CD4-positive, CD25-positive, alpha-beta regulatory T cell (primary cell): ENCODE measurements at regions not wholly inside any gene's neighbourhood (a gene's known extent, or its start where the extent isn't known, plus 50 kb on each side); places are given as distances from the start of the nearest gene placed in this dataset.

ENCODE experiments used
- ATAC-seq, 2 donors: fragments of 150-1000 bp; cut with Tn5 transposase; one replicate each; pipeline ENCODE4 v1.10.0; 2021; ENCODE audit warnings: low read depth in 2 of 2, moderate number of reproducible peaks in 2 of 2, moderate library complexity in 1 of 2
- DNase-seq, 3 donors: peaks; one replicate each; pipeline versions ENCODE4 v3.0.0 to v3.0.0-alpha.2; 2012 to 2022; ENCODE audit warnings: mixed read lengths in 1 of 3
- H3K27ac ChIP-seq: one replicate; pipeline ENCODE4 v1.7.0; 2013; ENCODE audit warnings: mild to moderate bottlenecking, low read length; ENCODE audit not compliant: insufficient read depth, poor library complexity, severe bottlenecking
- H3K27me3 ChIP-seq: one replicate; pipeline ENCODE4 v1.7.0; 2013; ENCODE audit warnings: low read length; ENCODE audit not compliant: control insufficient read depth, insufficient read depth
- H3K36me3 ChIP-seq: one replicate; pipeline ENCODE4 v1.7.0; 2013; ENCODE audit warnings: mild to moderate bottlenecking, low read length, moderate library complexity; ENCODE audit not compliant: control insufficient read depth, insufficient read depth
- H3K4me1 ChIP-seq: 2 replicates; pipeline ENCODE4 v1.7.0; 2013; ENCODE audit warnings: mild to moderate bottlenecking, low read length; ENCODE audit not compliant: insufficient read depth, control insufficient read depth, poor library complexity, severe bottlenecking
- H3K4me3 ChIP-seq: one replicate; pipeline ENCODE4 v1.7.0; 2013; ENCODE audit warnings: low read depth, mild to moderate bottlenecking, low read length, moderate library complexity
- H3K9me3 ChIP-seq, 2 experiments: 1 replicate in 1 of 2; 2 replicates in 1 of 2; pipeline ENCODE4 v1.7.0; 2013; ENCODE audit warnings: low read length in 2 of 2, mild to moderate bottlenecking in 1 of 2, moderate library complexity in 1 of 2; ENCODE audit not compliant: control insufficient read depth in 2 of 2
- H3K27ac Mint-ChIP-seq, 3 donors: one replicate each; pipeline ENCODE4 v1.8.0; 2020 to 2022; ENCODE audit warnings: mild to moderate bottlenecking in 3 of 3, mixed read lengths in 3 of 3, moderate library complexity in 2 of 3
- H3K27me3 Mint-ChIP-seq: one replicate; pipeline ENCODE4 v1.8.0; 2022; ENCODE audit warnings: mild to moderate bottlenecking, mixed read lengths
- H3K36me3 Mint-ChIP-seq: one replicate; pipeline ENCODE4 v1.8.0; 2020; ENCODE audit warnings: mixed read lengths
- H3K4me1 Mint-ChIP-seq, 4 donors: one replicate each; pipeline ENCODE4 v1.8.0; 2020 to 2022; ENCODE audit warnings: mixed read lengths in 4 of 4, mild to moderate bottlenecking in 1 of 4
- H3K4me3 Mint-ChIP-seq, 4 donors: one replicate each; pipeline ENCODE4 v1.8.0; 2020 to 2022; ENCODE audit warnings: mild to moderate bottlenecking in 4 of 4, mixed read lengths in 4 of 4, moderate library complexity in 3 of 4
- H3K9me3 Mint-ChIP-seq, 7 donors: one replicate each; pipeline ENCODE4 v1.8.0; 2020 to 2022; ENCODE audit warnings: mixed read lengths in 7 of 7, mild to moderate bottlenecking in 3 of 7, moderate library complexity in 2 of 7

DNA sequence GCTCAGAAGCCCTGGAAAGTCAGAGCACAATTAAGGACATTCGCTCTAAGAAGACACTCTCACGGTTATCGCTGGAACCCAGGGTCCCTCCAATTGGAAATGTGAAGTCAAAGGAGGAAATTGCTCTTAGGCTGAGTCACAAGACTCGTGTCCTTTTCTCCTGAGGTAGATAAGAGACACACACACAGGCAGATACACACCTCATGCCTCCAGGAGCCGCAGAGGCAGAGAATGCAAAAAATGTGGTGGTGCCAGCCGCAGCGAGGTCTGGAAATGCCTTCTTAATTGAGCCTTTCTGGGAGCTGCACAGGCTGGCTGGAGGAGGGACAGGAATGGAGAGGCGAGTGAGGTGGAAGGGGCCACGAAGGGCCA is 189.3 kb downstream of the OPA1 start:
- no peak for ATAC-seq
- Mint-ChIP-seq H3K27ac (peak overlapping the region in 1 of 3 donors; percentile 1), H3K36me3 (no peaks in the 10 kb centered on the region), H3K9me3 (no peaks in the 10 kb centered on the region), H3K4me3 (no peak overlapping the region), H3K4me1 (peaks cover 0 to 4% (median under 1%) of the 10 kb centered on the region in 4 donors), H3K27me3 (peaks cover 36% of the 10 kb centered on the region)
- Histone ChIP-seq H3K36me3 (no peaks in the 10 kb centered on the region), H3K9me3 (no peaks in the 10 kb centered on the region), H3K4me1 (peaks cover under 1% of the 10 kb centered on the region), H3K27me3 (peaks cover 5% of the 10 kb centered on the region), H3K27ac (no peak overlapping the region), H3K4me3 (no peak overlapping the region)
- no peak for DNase-seq

DNA sequence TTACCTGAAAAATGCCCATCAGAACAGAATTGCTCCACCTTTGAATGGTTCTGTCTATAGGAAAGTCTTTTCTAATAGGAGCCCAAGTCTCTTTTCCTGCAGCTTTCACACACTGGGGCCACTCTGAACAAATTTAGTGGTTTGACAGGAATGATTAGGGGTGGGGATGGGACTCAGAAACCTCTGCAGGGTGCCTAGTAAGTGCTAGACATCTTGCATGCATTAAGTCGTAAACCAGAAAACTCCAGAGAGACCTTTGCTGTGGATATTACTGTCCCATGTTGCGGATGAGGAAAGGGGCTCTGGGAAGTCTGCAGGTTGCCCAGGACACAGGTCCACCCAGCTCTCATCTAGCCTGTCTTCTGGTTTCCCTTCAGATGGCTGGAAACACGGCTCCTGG is 189.7 kb downstream of the OPA1 start:
- Histone ChIP-seq H3K27ac (no peak overlapping the region), H3K4me1 (no peaks in the 10 kb centered on the region), H3K36me3 (no peaks in the 10 kb centered on the region), H3K4me3 (no peak overlapping the region), H3K9me3 (no peaks in the 10 kb centered on the region), H3K27me3 (peaks cover 5% of the 10 kb centered on the region)
- no peak for ATAC-seq
- Mint-ChIP-seq H3K36me3 (no peaks in the 10 kb centered on the region), H3K4me3 (no peak overlapping the region), H3K4me1 (peaks cover 0 to 4% (median under 1%) of the 10 kb centered on the region in 4 donors), H3K9me3 (no peaks in the 10 kb centered on the region), H3K27ac (no peak overlapping the region), H3K27me3 (peaks cover 40% of the 10 kb centered on the region)
- no peak for DNase-seq

GRCh38 chr3:193783166-193783896 is 190.3 kb downstream of the OPA1 start:
- Mint-ChIP-seq H3K36me3 (no peaks in the 10 kb centered on the region), H3K27ac (no peak overlapping the region), H3K9me3 (no peaks in the 10 kb centered on the region), H3K4me1 (peaks cover 0 to 4% (median under 1%) of the 10 kb centered on the region in 4 donors), H3K4me3 (no peak overlapping the region), H3K27me3 (peaks cover 44% of the 10 kb centered on the region)
- ATAC-seq, result no peak
- DNase-seq, result no peak
- H3K4me1 ChIP-seq, result no peaks in the 10 kb centered on the region
- peaks cover 5% of the 10 kb centered on the region for H3K27me3 ChIP-seq
- H3K9me3 ChIP-seq, result no peaks in the 10 kb centered on the region
- H3K27ac ChIP-seq, result no peak overlapping the region
- no peaks in the 10 kb centered on the region for H3K36me3 ChIP-seq
- H3K4me3 ChIP-seq, result no peak overlapping the region

- Histone ChIP-seq H3K9me3 (no peaks in the 10 kb centered on the region), H3K27me3 (peaks cover 2% of the 10 kb centered on the region), H3K4me3 (no peak overlapping the region), H3K36me3 (no peaks in the 10 kb centered on the region), H3K4me1 (no peaks in the 10 kb centered on the region), H3K27ac (no peak overlapping the region)
- Mint-ChIP-seq H3K27ac (no peak overlapping the region), H3K27me3 (peaks cover 37% of the 10 kb centered on the region), H3K4me3 (no peak overlapping the region), H3K36me3 (no peaks in the 10 kb centered on the region), H3K9me3 (no peaks in the 10 kb centered on the region), H3K4me1 (peaks cover 0 to 4% (median 0%) of the 10 kb centered on the region in 4 donors)
- no peak for ATAC-seq
- no peak for DNase-seq
Measured at GRCh38 chr3:193784822-193785221, 191.8 kb downstream of the OPA1 start.

GRCh38 chr3:193787496-193787870 is 194.5 kb downstream of the OPA1 start:
- Histone ChIP-seq H3K4me1 (no peaks in the 10 kb centered on the region), H3K9me3 (no peaks in the 10 kb centered on the region), H3K27me3 (no peaks in the 10 kb centered on the region), H3K36me3 (no peaks in the 10 kb centered on the region), H3K27ac (no peak overlapping the region), H3K4me3 (no peak overlapping the region)
- no peak for DNase-seq
- no peaks in the 10 kb centered on the region for H3K36me3 Mint-ChIP-seq
- H3K27ac Mint-ChIP-seq, result no peak overlapping the region
- H3K4me3 Mint-ChIP-seq, result no peak overlapping the region
- H3K27me3 Mint-ChIP-seq, result peaks cover 31% of the 10 kb centered on the region
- ATAC-seq, result no peak
- H3K4me1 Mint-ChIP-seq, result no peaks in the 10 kb centered on the region
- H3K9me3 Mint-ChIP-seq, result no peaks in the 10 kb centered on the region

GRCh38 chr3:193788189-193788991 is 195.4 kb downstream of the OPA1 start:
- DNase-seq, result peak in 1 of 3 donors; percentile 46
- H3K4me3 Mint-ChIP-seq, result no peak overlapping the region
- Histone ChIP-seq H3K4me3 (no peak overlapping the region), H3K9me3 (no peaks in the 10 kb centered on the region), H3K36me3 (no peaks in the 10 kb centered on the region), H3K27ac (no peak overlapping the region), H3K27me3 (no peaks in the 10 kb centered on the region), H3K4me1 (no peaks in the 10 kb centered on the region)
- peaks cover 30% of the 10 kb centered on the region for H3K27me3 Mint-ChIP-seq
- H3K4me1 Mint-ChIP-seq, result no peaks in the 10 kb centered on the region
- no peaks in the 10 kb centered on the region for H3K9me3 Mint-ChIP-seq
- no peaks in the 10 kb centered on the region for H3K36me3 Mint-ChIP-seq
- peak in 1 of 2 donors; percentile 42 for ATAC-seq
- no peak overlapping the region for H3K27ac Mint-ChIP-seq

- peaks cover 22% of the 10 kb centered on the region for H3K27me3 Mint-ChIP-seq
Measured at GRCh38 chr3:193789455-193789854, 196.4 kb downstream of the OPA1 start.

More at GRCh38 chr3:193789455-193789854, 196.4 kb downstream of the OPA1 start:
- Histone ChIP-seq H3K4me1 (no peaks in the 10 kb centered on the region), H3K27me3 (no peaks in the 10 kb centered on the region), H3K36me3 (no peaks in the 10 kb centered on the region), H3K4me3 (no peak overlapping the region), H3K9me3 (no peaks in the 10 kb centered on the region), H3K27ac (no peak overlapping the region)
- no peaks in the 10 kb centered on the region for H3K4me1 Mint-ChIP-seq
- DNase-seq, result no peak
- H3K9me3 Mint-ChIP-seq, result peaks cover 0 to 2% (median 0%) of the 10 kb centered on the region in 7 donors
- H3K27ac Mint-ChIP-seq, result no peak overlapping the region
- ATAC-seq, result no peak
- no peak overlapping the region for H3K4me3 Mint-ChIP-seq
- H3K36me3 Mint-ChIP-seq, result no peaks in the 10 kb centered on the region
